ENCODE measurements at regions not wholly inside any gene's neighbourhood (a gene's known extent, or its start where the extent isn't known, plus 50 kb on each side); places are given as distances from the start of the nearest gene placed in this dataset.
A peak's percentile ranks its signal among the peaks of the same experiment; 100 is the strongest.
"Not testable (repeated sequence)": the region's sequence is repeated elsewhere in the genome, so short reads cannot be mapped to it uniquely, and the experiment has no call there.

DNA sequence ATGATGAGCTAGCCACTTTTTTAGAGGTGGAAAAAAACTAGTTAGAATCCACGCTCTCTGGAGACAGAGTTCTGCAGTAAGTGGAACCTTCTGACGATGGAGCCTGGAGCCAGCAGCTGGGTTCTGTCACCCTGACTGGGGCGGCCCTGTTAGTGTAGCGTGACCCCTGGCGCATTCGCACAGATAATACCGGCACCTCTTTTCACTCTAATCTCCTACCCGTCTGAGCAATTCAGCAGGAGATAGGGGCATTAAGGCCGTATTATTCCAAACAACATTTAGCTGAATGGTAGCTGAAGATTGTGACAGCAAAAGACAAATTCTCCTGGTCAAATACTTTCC lies 292.6 kb downstream of the FBXO8 start:
- ATAC-seq (no peak), DNase-seq (no peak)
- Histone ChIP-seq H3K4me3 (no peak overlapping the region), H3K27me3 (peaks cover 7% of the 10 kb centered on the region), H3K4me1 (no peaks in the 10 kb centered on the region), H3K9me3 (no peaks in the 10 kb centered on the region), H3K27ac (no peak overlapping the region), H3K36me3 (no peaks in the 10 kb centered on the region)
- TF ChIP-seq, protein P1, sequence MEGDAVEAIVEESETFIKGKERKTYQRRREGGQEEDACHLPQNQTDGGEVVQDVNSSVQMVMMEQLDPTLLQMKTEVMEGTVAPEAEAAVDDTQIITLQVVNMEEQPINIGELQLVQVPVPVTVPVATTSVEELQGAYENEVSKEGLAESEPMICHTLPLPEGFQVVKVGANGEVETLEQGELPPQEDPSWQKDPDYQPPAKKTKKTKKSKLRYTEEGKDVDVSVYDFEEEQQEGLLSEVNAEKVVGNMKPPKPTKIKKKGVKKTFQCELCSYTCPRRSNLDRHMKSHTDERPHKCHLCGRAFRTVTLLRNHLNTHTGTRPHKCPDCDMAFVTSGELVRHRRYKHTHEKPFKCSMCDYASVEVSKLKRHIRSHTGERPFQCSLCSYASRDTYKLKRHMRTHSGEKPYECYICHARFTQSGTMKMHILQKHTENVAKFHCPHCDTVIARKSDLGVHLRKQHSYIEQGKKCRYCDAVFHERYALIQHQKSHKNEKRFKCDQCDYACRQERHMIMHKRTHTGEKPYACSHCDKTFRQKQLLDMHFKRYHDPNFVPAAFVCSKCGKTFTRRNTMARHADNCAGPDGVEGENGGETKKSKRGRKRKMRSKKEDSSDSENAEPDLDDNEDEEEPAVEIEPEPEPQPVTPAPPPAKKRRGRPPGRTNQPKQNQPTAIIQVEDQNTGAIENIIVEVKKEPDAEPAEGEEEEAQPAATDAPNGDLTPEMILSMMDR (IDR thresholded peaks at IDR 0.05): no peak
- intact Hi-C loops (cut with DNase I): no loop called here

DNA sequence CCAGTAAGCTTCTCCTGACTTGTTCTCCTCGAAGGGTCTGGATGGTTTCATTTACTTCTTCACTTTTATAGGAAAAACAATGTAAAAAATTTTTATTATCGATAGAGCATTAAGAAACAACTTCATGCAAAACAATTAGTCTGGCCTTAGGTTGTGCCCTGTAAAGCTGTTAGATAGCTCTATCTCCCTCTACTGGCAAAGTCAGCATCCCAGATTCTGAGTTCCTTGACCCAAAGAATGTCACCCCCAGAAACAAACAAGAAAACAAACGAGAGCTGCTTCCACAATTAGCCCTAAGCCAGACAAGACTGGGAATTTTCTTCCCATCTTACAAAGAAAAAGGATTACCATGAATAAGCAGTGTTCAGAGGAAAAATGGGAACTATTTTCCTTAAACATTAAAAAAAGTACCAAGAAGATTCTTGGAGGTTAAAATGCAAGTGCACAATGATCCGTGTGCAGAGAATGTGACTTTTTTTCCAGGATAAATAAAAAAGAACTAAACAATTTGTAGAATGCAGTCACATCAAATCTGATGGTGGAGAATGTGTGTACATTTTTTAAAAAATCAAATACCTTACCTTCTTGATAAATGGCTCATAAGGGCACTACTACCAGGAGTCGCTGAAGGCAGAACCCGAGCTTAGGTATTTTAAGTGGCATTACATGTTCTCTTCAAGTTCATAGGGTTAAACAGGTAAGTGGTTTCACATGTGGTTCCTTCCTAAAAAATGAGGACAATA lies 293.2 kb downstream of the FBXO8 start:
- intact Hi-C loops (cut with DNase I): no loop called here
- Histone ChIP-seq H3K4me3 (no peak overlapping the region), H3K27ac (no peak overlapping the region), H3K36me3 (no peaks in the 10 kb centered on the region), H3K4me1 (no peaks in the 10 kb centered on the region), H3K27me3 (peaks cover 7% of the 10 kb centered on the region), H3K9me3 (no peaks in the 10 kb centered on the region)
- TF ChIP-seq, protein P1 (IDR thresholded peaks at IDR 0.05): peak; percentile 37
- DNase-seq (no peak), ATAC-seq (peak; percentile 29)

DNA sequence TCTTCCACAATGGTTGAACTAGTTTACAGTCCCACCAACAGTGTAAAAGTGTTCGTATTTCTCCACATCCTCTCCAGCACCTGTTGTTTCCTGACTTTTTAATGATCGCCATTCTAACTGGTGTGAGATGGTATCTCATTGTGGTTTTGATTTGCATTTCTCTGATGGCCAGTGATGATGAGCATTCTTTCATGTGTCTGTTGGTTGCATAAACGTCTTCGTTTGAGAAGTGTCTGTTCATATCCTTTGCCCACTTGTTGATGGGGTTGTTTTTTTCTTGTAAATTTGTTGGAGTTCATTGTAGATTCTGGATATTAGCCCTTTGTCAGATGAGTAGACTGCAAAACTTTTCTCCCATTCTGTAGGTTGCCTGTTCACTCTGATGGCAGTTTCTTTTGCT lies 319.9 kb downstream of the FBXO8 start:
- H3K9me3 ChIP-seq; intact Hi-C loops (cut with DNase I); DNase-seq; H3K27me3 ChIP-seq; ATAC-seq; H3K36me3 ChIP-seq; H3K4me3 ChIP-seq; H3K4me1 ChIP-seq; H3K27ac ChIP-seq: not testable (repeated sequence)

DNA sequence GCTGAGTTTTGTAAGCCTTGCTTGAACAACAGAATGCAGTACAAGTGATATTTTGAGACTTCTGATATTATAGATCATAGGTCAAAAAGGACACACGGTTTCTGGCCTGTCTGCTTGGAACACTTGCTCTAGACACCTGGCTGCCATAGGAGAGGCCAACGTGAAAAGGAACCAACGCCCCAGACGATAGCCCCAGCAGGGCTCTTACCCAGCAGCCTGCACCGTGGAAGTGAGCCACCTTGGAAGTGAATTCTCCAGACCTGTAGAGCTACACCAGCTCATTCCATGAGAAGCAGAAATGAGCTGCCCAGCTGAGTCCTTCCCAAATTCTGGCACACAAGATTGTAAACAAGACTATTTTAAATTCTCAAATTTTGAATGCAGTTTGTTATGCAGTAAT lies 323.1 kb downstream of the FBXO8 start:
- no peaks in the 10 kb centered on the region for H3K27me3 ChIP-seq
- no peak overlapping the region for H3K4me3 ChIP-seq
- no peaks in the 10 kb centered on the region for H3K4me1 ChIP-seq
- H3K36me3 ChIP-seq: no peaks in the 10 kb centered on the region
- DNase-seq: no peak
- H3K9me3 ChIP-seq: no peaks in the 10 kb centered on the region
- intact Hi-C loops (cut with DNase I): no loop called here
- no peak overlapping the region for H3K27ac ChIP-seq
- no peak for ATAC-seq
- TF ChIP-seq, protein P1 (IDR thresholded peaks at IDR 0.05): no peak

DNA sequence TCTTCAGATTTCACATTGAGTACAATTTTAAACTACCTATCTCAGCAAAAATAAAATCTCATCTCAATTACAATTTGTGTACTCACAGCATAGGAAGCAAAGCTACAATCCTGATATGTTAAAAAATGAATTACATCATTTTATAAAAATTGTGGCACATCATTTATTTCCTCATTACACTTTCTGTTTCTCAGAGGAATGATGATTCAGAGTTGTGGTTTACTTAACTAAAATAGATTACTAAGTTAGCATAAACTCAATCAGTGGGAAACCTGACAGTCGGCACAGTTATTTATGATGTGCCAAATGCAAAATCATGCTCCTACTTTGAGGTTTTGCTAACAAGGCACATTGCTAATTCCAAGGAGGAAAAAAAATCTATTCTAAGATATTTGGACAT lies 325.0 kb downstream of the FBXO8 start:
- H3K4me3 ChIP-seq: no peak overlapping the region
- DNase-seq (no peak), ATAC-seq (no peak)
- no peaks in the 10 kb centered on the region for H3K27me3 ChIP-seq
- TF ChIP-seq, protein P1 (IDR thresholded peaks at IDR 0.05): no peak
- intact Hi-C loops (cut with DNase I): no loop called here
- no peaks in the 10 kb centered on the region for H3K36me3 ChIP-seq
- no peak overlapping the region for H3K27ac ChIP-seq
- H3K9me3 ChIP-seq: no peaks in the 10 kb centered on the region
- H3K4me1 ChIP-seq: no peaks in the 10 kb centered on the region

DNA sequence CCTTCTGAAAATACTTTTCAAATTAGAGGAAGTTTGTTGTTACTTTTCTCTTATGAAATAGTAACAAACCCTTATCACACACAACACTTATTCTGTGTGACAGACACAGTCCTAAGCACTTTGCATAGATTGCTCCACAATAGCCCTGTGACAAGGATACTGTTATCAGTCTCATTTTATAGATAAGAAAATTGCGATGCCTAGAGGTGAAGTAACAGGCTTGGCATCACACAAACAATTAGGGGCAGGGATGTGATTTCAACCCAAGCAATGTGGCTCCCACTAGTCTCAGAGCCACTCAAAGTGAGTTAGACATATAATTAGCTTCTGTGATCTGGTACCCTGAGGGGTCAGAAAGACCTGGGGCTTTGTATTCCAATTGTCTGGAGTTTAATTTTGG lies 339.9 kb downstream of the FBXO8 start:
- Histone ChIP-seq H3K9me3 (no peaks in the 10 kb centered on the region), H3K4me1 (no peaks in the 10 kb centered on the region), H3K27ac (no peak overlapping the region), H3K36me3 (no peaks in the 10 kb centered on the region), H3K27me3 (no peaks in the 10 kb centered on the region), H3K4me3 (no peak overlapping the region)
- TF ChIP-seq, protein P1 (IDR thresholded peaks at IDR 0.05): no peak
- ATAC-seq: no peak
- DNase-seq: no peak
- intact Hi-C loops (cut with DNase I): no loop called here
